DOHH2 (cell line): ENCODE measurements at regions not wholly inside any gene's neighbourhood (a gene's known extent, or its start where the extent isn't known, plus 50 kb on each side); places are given as distances from the start of the nearest gene placed in this dataset.
"Not testable (repeated sequence)": the region's sequence is repeated elsewhere in the genome, so short reads cannot be mapped to it uniquely, and the experiment has no call there.

Source experiments
- EZH2phosphoT487 ChIP-seq: fragments of 200-600 bp; sonication (generic); IDR thresholded peaks from 2 replicates; pipeline ENCODE4 v1.6.1; 2017; ENCODE audit warnings: borderline replicate concordance, mild to moderate bottlenecking, antibody characterized with exemption, low read length, moderate library complexity, mixed read lengths
- TF ChIP-seq, protein P1 (sequence below): fragments of 200-600 bp; sonication (generic); IDR thresholded peaks from one replicate; pipeline ENCODE4 v1.5.1; 2014; ENCODE audit warnings: antibody characterized with exemption, mild to moderate bottlenecking, low read depth, low read length; ENCODE audit not compliant: poor library complexity, severe bottlenecking

- TF ChIP-seq, protein P1, sequence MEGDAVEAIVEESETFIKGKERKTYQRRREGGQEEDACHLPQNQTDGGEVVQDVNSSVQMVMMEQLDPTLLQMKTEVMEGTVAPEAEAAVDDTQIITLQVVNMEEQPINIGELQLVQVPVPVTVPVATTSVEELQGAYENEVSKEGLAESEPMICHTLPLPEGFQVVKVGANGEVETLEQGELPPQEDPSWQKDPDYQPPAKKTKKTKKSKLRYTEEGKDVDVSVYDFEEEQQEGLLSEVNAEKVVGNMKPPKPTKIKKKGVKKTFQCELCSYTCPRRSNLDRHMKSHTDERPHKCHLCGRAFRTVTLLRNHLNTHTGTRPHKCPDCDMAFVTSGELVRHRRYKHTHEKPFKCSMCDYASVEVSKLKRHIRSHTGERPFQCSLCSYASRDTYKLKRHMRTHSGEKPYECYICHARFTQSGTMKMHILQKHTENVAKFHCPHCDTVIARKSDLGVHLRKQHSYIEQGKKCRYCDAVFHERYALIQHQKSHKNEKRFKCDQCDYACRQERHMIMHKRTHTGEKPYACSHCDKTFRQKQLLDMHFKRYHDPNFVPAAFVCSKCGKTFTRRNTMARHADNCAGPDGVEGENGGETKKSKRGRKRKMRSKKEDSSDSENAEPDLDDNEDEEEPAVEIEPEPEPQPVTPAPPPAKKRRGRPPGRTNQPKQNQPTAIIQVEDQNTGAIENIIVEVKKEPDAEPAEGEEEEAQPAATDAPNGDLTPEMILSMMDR: not testable (repeated sequence)
- not testable (repeated sequence) for TF ChIP-seq EZH2phosphoT487
Measured at GRCh38 chr7:149986866-149987265, 113.1 kb downstream of the ATP6V0E2 start.
